NCI-H1092 (cell line): ENCODE measurements at regions not wholly inside any gene's neighbourhood (a gene's known extent, or its start where the extent isn't known, plus 50 kb on each side); places are given as distances from the start of the nearest gene placed in this dataset.

Source experiments
- DNase-seq: peaks from one replicate; lab custom pipeline; 2025; lab: John Stamatoyannopoulos, UW

- no peak for DNase-seq
These were observed 133.4 kb downstream of the ATG4C start for GRCh38 chr1:62917314-62917713.

GRCh38 chr1:62917805-62918204, 133.9 kb downstream of the ATG4C start:
- DNase-seq: no peak

GRCh38 chr1:62918700-62919099, 134.8 kb downstream of the ATG4C start:
- DNase-seq: no peak

GRCh38 chr1:62922006-62922405, 138.1 kb downstream of the ATG4C start:
- DNase-seq: no peak

- DNase-seq: no peak
These were observed 141.3 kb downstream of the ATG4C start for GRCh38 chr1:62924983-62925790.

GRCh38 chr1:62926681-62927252, 142.8 kb downstream of the ATG4C start:
- no peak for DNase-seq

GRCh38 chr1:62928885-62929284, 145.0 kb downstream of the ATG4C start:
- DNase-seq: no peak

- DNase-seq: no peak
These were observed 153.8 kb downstream of the ATG4C start for GRCh38 chr1:62937634-62938296.

GRCh38 chr1:62941780-62942179, 157.8 kb downstream of the ATG4C start:
- DNase-seq: no peak

GRCh38 chr1:62946511-62946910, 162.6 kb downstream of the ATG4C start:
- DNase-seq: no peak

GRCh38 chr1:62951428-62951827, 167.5 kb downstream of the ATG4C start:
- DNase-seq: no peak

GRCh38 chr1:62952596-62952995, 168.7 kb downstream of the ATG4C start:
- no peak for DNase-seq

- no peak for DNase-seq
These were observed 169.7 kb downstream of the ATG4C start for GRCh38 chr1:62953633-62954032.

- DNase-seq: no peak
These were observed 170.8 kb downstream of the ATG4C start for GRCh38 chr1:62954758-62955157.

- DNase-seq: no peak
These were observed 171.7 kb downstream of the ATG4C start for GRCh38 chr1:62955666-62956065.

- no peak for DNase-seq
These were observed 178.3 kb downstream of the ATG4C start for GRCh38 chr1:62962014-62962812.

- no peak for DNase-seq
These were observed 179.2 kb downstream of the ATG4C start for GRCh38 chr1:62962901-62963776.

- no peak for DNase-seq
These were observed 180.2 kb downstream of the ATG4C start for GRCh38 chr1:62964141-62964540.

GRCh38 chr1:62967031-62967430, 183.1 kb downstream of the ATG4C start:
- DNase-seq: no peak

- DNase-seq: no peak
These were observed 193.4 kb downstream of the ATG4C start for GRCh38 chr1:62977366-62977765.

GRCh38 chr1:62978741-62979140, 194.8 kb downstream of the ATG4C start:
- DNase-seq: no peak
